Glutamatergic neuron (in vitro differentiated cells): ENCODE measurements at regions not wholly inside any gene's neighbourhood (a gene's known extent, or its start where the extent isn't known, plus 50 kb on each side); places are given as distances from the start of the nearest gene placed in this dataset.
A peak's percentile ranks its signal among the peaks of the same experiment; 100 is the strongest.

Experiments
- DNase-seq: peaks from one replicate; pipeline ENCODE4 v3.0.0; 2022
- H3K27ac Mint-ChIP-seq: one replicate; pipeline ENCODE4 v1.8.0; 2020; ENCODE audit warnings: mild to moderate bottlenecking, mixed read lengths, inconsistent platforms; ENCODE audit not compliant: unreplicated experiment
- H3K27me3 Mint-ChIP-seq: one replicate; pipeline ENCODE4 v1.8.0; 2020; ENCODE audit warnings: mild to moderate bottlenecking, moderate library complexity, mixed read lengths, inconsistent platforms; ENCODE audit not compliant: unreplicated experiment
- H3K36me3 Mint-ChIP-seq: one replicate; pipeline ENCODE4 v1.8.0; 2020; ENCODE audit warnings: mild to moderate bottlenecking, mixed read lengths, inconsistent platforms; ENCODE audit not compliant: unreplicated experiment
- H3K4me1 Mint-ChIP-seq: one replicate; pipeline ENCODE4 v1.8.0; 2020; ENCODE audit warnings: mild to moderate bottlenecking, low read depth, mixed read lengths, inconsistent platforms; ENCODE audit not compliant: unreplicated experiment
- H3K4me3 Mint-ChIP-seq: one replicate; pipeline ENCODE4 v1.8.0; 2020; ENCODE audit warnings: mild to moderate bottlenecking, mixed read lengths, inconsistent platforms; ENCODE audit not compliant: unreplicated experiment
- H3K9me3 Mint-ChIP-seq: one replicate; pipeline ENCODE4 v1.8.0; 2020; ENCODE audit warnings: mild to moderate bottlenecking, moderate library complexity, mixed read lengths, inconsistent platforms; ENCODE audit not compliant: unreplicated experiment
- TF ChIP-seq, protein P1 (sequence below): fragments of 200-600 bp; sonication (generic); IDR thresholded peaks from one replicate; pipeline ENCODE4 v1.5.0; 2021; ENCODE audit not compliant: partially characterized antibody, unreplicated experiment

DNA sequence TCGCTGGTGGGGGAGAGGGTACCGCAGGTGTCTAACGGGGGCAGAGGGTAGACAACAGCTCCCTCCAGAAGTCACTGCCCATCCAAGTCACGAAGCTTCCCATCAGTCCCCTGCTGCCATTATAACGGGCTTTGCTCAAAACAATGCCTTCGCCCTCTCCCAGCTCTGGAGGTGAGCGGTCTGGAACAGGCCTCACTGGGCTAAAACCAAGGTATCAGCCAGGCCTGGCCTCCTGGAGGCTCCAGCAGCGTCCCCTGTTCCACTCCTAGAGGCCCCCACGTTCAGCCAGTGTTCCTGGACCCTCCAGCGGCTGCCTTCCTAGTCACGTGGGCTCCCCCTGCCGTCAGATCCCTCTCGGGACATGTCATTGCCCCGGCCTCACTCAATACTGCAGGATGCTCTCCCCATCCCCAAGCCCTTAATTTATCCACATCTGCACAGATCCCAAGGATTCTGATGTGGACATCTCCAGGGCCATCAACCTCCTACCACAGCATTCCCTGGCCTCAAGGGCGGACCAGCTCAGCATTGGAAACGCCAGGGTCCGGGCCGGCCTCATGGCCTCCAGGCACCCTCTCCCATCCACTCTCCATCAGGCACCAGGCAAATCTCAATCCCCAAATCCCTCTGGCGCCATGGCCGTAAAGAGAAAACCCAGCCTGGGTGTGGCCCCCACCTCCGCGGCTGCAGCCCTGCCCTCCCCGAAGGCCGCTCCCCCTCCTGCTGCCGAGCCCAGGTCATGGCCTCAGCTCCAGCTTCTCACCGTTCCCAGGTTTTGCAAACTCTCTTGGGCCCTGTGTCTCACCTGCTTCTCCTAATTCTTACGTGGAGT lies 104.1 kb upstream of the FAM20C start:
- H3K4me1 Mint-ChIP-seq, result peaks cover 39% of the 10 kb centered on the region
- H3K36me3 Mint-ChIP-seq, result no peaks in the 10 kb centered on the region
- peaks cover 17% of the 10 kb centered on the region for H3K9me3 Mint-ChIP-seq
- DNase-seq, result no peak
- no peak overlapping the region for H3K27ac Mint-ChIP-seq
- H3K27me3 Mint-ChIP-seq, result peaks cover 12% of the 10 kb centered on the region
- peak overlapping the region; percentile 14 for H3K4me3 Mint-ChIP-seq
- TF ChIP-seq, protein P1, sequence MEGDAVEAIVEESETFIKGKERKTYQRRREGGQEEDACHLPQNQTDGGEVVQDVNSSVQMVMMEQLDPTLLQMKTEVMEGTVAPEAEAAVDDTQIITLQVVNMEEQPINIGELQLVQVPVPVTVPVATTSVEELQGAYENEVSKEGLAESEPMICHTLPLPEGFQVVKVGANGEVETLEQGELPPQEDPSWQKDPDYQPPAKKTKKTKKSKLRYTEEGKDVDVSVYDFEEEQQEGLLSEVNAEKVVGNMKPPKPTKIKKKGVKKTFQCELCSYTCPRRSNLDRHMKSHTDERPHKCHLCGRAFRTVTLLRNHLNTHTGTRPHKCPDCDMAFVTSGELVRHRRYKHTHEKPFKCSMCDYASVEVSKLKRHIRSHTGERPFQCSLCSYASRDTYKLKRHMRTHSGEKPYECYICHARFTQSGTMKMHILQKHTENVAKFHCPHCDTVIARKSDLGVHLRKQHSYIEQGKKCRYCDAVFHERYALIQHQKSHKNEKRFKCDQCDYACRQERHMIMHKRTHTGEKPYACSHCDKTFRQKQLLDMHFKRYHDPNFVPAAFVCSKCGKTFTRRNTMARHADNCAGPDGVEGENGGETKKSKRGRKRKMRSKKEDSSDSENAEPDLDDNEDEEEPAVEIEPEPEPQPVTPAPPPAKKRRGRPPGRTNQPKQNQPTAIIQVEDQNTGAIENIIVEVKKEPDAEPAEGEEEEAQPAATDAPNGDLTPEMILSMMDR, result no peak

DNA sequence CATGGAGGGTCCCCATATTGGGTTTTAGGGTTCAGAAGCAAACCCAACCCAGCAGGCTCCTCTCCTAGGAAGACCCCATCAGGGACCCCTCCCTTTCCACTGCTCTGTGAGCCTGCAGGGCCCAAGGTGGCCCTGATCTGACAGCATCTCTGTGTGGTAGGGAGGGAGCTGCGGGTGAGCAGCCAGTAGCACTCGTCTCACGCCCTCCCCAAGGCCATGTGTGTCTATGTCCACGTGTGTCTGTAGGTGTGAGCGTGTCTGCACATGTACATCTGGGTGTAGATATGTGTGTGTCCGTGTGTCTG lies 103.5 kb upstream of the FAM20C start:
- H3K27me3 Mint-ChIP-seq, result peaks cover 12% of the 10 kb centered on the region
- H3K4me3 Mint-ChIP-seq, result peak overlapping the region; percentile 14
- peaks cover 2% of the 10 kb centered on the region for H3K36me3 Mint-ChIP-seq
- DNase-seq, result no peak
- H3K27ac Mint-ChIP-seq, result peak overlapping the region; percentile 7
- H3K9me3 Mint-ChIP-seq, result peaks cover 17% of the 10 kb centered on the region
- TF ChIP-seq, protein P1, result no peak
- peaks cover 39% of the 10 kb centered on the region for H3K4me1 Mint-ChIP-seq

- H3K4me1 Mint-ChIP-seq, result peaks cover 39% of the 10 kb centered on the region
- DNase-seq, result no peak
- TF ChIP-seq, protein P1, result no peak
- H3K27ac Mint-ChIP-seq, result peak overlapping the region; percentile 67
- peaks cover 12% of the 10 kb centered on the region for H3K27me3 Mint-ChIP-seq
- peaks cover 17% of the 10 kb centered on the region for H3K9me3 Mint-ChIP-seq
- H3K36me3 Mint-ChIP-seq, result peaks cover 3% of the 10 kb centered on the region
- H3K4me3 Mint-ChIP-seq, result no peak overlapping the region
Measured at GRCh38 chr7:89232-90019, 102.9 kb upstream of the FAM20C start.

- Mint-ChIP-seq H3K9me3 (peaks cover 13% of the 10 kb centered on the region), H3K27ac (peak overlapping the region; percentile 67), H3K27me3 (peaks cover 8% of the 10 kb centered on the region), H3K4me1 (peaks cover 39% of the 10 kb centered on the region), H3K36me3 (peaks cover 3% of the 10 kb centered on the region), H3K4me3 (no peak overlapping the region)
- DNase-seq, result no peak
- TF ChIP-seq, protein P1, result no peak
Measured at GRCh38 chr7:90111-91063, 102.0 kb upstream of the FAM20C start.
